ENCODE measurements at regions not wholly inside any gene's neighbourhood (a gene's known extent, or its start where the extent isn't known, plus 50 kb on each side); places are given as distances from the start of the nearest gene placed in this dataset.

DNA sequence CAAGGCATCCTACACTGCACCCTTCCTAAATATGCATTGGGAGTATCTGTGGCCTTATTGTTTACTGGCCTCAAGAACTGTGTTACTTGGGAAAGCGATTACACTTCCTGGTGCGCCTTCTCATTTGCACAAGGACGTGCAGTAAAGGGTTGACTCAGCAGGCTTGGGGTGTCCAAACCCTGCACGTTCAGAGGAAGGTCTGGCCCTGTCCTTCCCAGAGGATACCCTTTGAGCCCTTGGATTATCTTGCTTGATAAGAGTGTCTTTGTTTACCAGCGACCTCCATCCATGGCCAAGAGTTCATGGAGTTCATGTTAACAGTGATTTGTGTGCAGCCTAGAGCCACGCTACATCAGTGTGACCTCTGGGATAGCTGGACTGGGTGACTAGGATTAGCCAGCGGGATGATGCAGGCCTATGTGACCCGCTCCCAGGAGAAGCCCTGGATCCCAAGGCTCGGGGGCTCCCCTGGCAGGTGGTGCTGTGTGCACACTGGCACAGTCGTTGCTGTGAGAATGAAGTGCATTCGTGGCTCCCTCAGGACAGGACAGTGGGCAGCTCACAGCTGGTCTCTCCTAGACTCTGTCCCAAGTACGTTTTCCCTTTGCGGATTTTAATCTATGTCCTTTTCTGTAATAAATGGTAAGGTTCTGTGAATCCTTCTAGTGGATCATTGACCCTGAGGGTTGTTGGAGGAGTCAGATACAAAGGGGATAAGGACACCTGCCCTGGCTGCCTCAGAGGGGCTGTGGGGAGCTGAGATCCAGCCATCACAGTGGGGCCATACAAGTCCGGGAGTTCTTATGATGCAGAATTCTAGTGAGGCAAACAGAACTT, 73.5 kb downstream of the TTLL2 start (continued):
- TF ChIP-seq AGO1 (IDR thresholded peaks at IDR 0.05; ENCODE audit: low read depth, low read length, poor library complexity, severe bottlenecking) = no peak
- no peak for TF ChIP-seq EZH2 (conservative IDR thresholded peaks at IDR 0.05; ENCODE audit: low read depth, low read length)
- TF ChIP-seq MED13 (CRISPR knock-in tag; IDR thresholded peaks at IDR 0.05) = peak; percentile 90
- peak; percentile 91 for TF ChIP-seq BHLHE40 (IDR thresholded peaks at IDR 0.05; ENCODE audit: low read length)
- TF ChIP-seq, protein P1, sequence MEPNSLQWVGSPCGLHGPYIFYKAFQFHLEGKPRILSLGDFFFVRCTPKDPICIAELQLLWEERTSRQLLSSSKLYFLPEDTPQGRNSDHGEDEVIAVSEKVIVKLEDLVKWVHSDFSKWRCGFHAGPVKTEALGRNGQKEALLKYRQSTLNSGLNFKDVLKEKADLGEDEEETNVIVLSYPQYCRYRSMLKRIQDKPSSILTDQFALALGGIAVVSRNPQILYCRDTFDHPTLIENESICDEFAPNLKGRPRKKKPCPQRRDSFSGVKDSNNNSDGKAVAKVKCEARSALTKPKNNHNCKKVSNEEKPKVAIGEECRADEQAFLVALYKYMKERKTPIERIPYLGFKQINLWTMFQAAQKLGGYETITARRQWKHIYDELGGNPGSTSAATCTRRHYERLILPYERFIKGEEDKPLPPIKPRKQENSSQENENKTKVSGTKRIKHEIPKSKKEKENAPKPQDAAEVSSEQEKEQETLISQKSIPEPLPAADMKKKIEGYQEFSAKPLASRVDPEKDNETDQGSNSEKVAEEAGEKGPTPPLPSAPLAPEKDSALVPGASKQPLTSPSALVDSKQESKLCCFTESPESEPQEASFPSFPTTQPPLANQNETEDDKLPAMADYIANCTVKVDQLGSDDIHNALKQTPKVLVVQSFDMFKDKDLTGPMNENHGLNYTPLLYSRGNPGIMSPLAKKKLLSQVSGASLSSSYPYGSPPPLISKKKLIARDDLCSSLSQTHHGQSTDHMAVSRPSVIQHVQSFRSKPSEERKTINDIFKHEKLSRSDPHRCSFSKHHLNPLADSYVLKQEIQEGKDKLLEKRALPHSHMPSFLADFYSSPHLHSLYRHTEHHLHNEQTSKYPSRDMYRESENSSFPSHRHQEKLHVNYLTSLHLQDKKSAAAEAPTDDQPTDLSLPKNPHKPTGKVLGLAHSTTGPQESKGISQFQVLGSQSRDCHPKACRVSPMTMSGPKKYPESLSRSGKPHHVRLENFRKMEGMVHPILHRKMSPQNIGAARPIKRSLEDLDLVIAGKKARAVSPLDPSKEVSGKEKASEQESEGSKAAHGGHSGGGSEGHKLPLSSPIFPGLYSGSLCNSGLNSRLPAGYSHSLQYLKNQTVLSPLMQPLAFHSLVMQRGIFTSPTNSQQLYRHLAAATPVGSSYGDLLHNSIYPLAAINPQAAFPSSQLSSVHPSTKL (CRISPR knock-in tag; IDR thresholded peaks at IDR 0.05) = peak; percentile 100
- peak; percentile 80; the same call in 1 of the 2 replicates for TF ChIP-seq ZMYM2 (CRISPR knock-in tag; IDR thresholded peaks at IDR 0.05)
- TF ChIP-seq RFX1 (IDR thresholded peaks at IDR 0.05) = no peak
- TF ChIP-seq SALL2 (CRISPR knock-in tag; IDR thresholded peaks at IDR 0.05) = peak; percentile 99
- 0 out of 2 replicates have a peak, but pooled peaks have one; percentile 72 for TF ChIP-seq ZFP82 (CRISPR knock-in tag; IDR thresholded peaks at IDR 0.05; ENCODE audit: borderline replicate concordance)
- peak; percentile 80; the same call in 1 of the 2 replicates for TF ChIP-seq ZSCAN9 (CRISPR knock-in tag; IDR thresholded peaks at IDR 0.05; ENCODE audit: borderline replicate concordance)
- no peak for TF ChIP-seq HOXA7 (CRISPR knock-in tag; IDR thresholded peaks at IDR 0.05)
- peak; percentile 93 for TF ChIP-seq MAFG (CRISPR knock-in tag; IDR thresholded peaks at IDR 0.05)
- peak in 1 of 2 experiments; percentile 92; a peak in 2 of 4 replicates for TF ChIP-seq KLF16 (CRISPR knock-in tag; IDR thresholded peaks at IDR 0.05)
- no peak for TF ChIP-seq ZNF383 (CRISPR knock-in tag; IDR thresholded peaks at IDR 0.05; ENCODE audit: borderline replicate concordance)
- peak; percentile 96 for TF ChIP-seq ZNF503 (CRISPR knock-in tag; IDR thresholded peaks at IDR 0.05)
- TF ChIP-seq NCOA5 (CRISPR knock-in tag; IDR thresholded peaks at IDR 0.05) = no peak
- TF ChIP-seq ZNF225 (CRISPR knock-in tag; IDR thresholded peaks at IDR 0.05) = peak; percentile 36; the same call in 1 of the 2 replicates
- 0 out of 4 replicates have a peak, but pooled peaks of 1 of the 2 experiments have one; percentile 44 for TF ChIP-seq POLR2A (IDR thresholded peaks at IDR 0.05; ENCODE audit: insufficient read depth in 1 of 2, low read depth in 2 of 2, low read length in 2 of 2)
- TF ChIP-seq ZFP90 (CRISPR knock-in tag; IDR thresholded peaks at IDR 0.05; ENCODE audit: borderline replicate concordance) = peak; percentile 98
- TF ChIP-seq ZBTB2 (CRISPR knock-in tag; IDR thresholded peaks at IDR 0.05; ENCODE audit: low read depth) = no peak; the same call in 1 of the 2 replicates
- no peak; the same call in 1 of the 2 replicates for TF ChIP-seq ZNF510 (CRISPR knock-in tag; IDR thresholded peaks at IDR 0.05; ENCODE audit: low read depth)
- TF ChIP-seq ZSCAN25 (CRISPR knock-in tag; IDR thresholded peaks at IDR 0.05) = peak; percentile 85; the same call in 1 of the 2 replicates
- TF ChIP-seq HOXA5 (CRISPR knock-in tag; IDR thresholded peaks at IDR 0.05) = peak; percentile 85; the same call in 1 of the 2 replicates
